ENCODE measurements at regions not wholly inside any gene's neighbourhood (a gene's known extent, or its start where the extent isn't known, plus 50 kb on each side); places are given as distances from the start of the nearest gene placed in this dataset.
"Not testable (repeated sequence)": the region's sequence is repeated elsewhere in the genome, so short reads cannot be mapped to it uniquely, and the experiment has no call there.

GRCh38 chr1:200486634-200487033 is 76.8 kb upstream of the ZNF281 start:
- BruUV-seq (replicated peaks), result no TSS peak
- Histone ChIP-seq H3K4me1 (ENCODE audit: control insufficient read depth in 1 of 2, insufficient read depth in 2 of 2, low read length in 2 of 2) (peaks cover 10 to 26% of the 10 kb centered on the region in 2 experiments; a peak in 3 of 4 replicates), H3K4me2 (ENCODE audit: low read length) (no peak overlapping the region), H2AFZ (ENCODE audit: low read depth, low read length, poor library complexity, severe bottlenecking) (no peak overlapping the region), H3K36me3 (ENCODE audit: control insufficient read depth in 1 of 2, insufficient read depth in 2 of 2, low read length in 2 of 2) (no peaks in the 10 kb centered on the region), H3K27ac (ENCODE audit: low read depth, low read length) (no peak overlapping the region), H3K9me3 (ENCODE audit: control insufficient read depth in 1 of 2, insufficient read depth in 1 of 2, low read depth in 1 of 2, low read length in 2 of 2) (no peaks in the 10 kb centered on the region), H3K4me3 (replicated peaks in 1 of 2; ENCODE audit: low read depth in 1 of 2, low read length in 2 of 2) (no peak overlapping the region), H4K20me1 (ENCODE audit: insufficient read depth) (no peaks in the 10 kb centered on the region), H3K9me2 (ENCODE audit: insufficient read depth) (no peaks in the 10 kb centered on the region), H3K79me2 (ENCODE audit: insufficient read depth, low read length) (no peaks in the 10 kb centered on the region), H3K27me3 (ENCODE audit: insufficient read depth, low read length) (no peaks in the 10 kb centered on the region), H3K9ac (ENCODE audit: low read length) (no peak overlapping the region)
- DNase-seq (ENCODE audit: low read depth, low spot score), result no peak
- ChIA-PET RAD21 (ENCODE audit: low non-redundant PET in 1 of 2, low total read pairs in 2 of 2, uncharacterized antibody in 2 of 2, unreplicated experiment in 2 of 2) (no interaction called here), POLR2A (no interaction called here), CTCF (no interaction called here)
- ATAC-seq, result no peak
- intact Hi-C loops (cut with micrococcal nuclease), result loop anchor here (5.0 to 10.0 kb wide), 2 partner anchors 304 to 352 kb away; no protein-coding TSS in a partner anchor
- TF ChIP-seq ATF3 (IDR thresholded peaks at IDR 0.05) (no peak), YY1 (IDR thresholded peaks at IDR 0.05; ENCODE audit: extremely low read depth, insufficient replicate concordance, low read depth, low read length) (no peak), REST (IDR thresholded peaks at IDR 0.05; ENCODE audit: low read depth) (no peak), SIN3A (IDR thresholded peaks at IDR 0.05; ENCODE audit: low read depth) (no peak)

- H3K4me3 ChIP-seq (replicated peaks in 1 of 2; ENCODE audit: low read depth in 1 of 2, low read length in 2 of 2); H3K9me2 ChIP-seq (ENCODE audit: insufficient read depth); CTCF ChIA-PET; POLR2A ChIA-PET; BruUV-seq (replicated peaks); H3K9me3 ChIP-seq (ENCODE audit: control insufficient read depth in 1 of 2, insufficient read depth in 1 of 2, low read depth in 1 of 2, low read length in 2 of 2); H3K79me2 ChIP-seq (ENCODE audit: insufficient read depth, low read length); DNase-seq (ENCODE audit: low read depth, low spot score); H3K27me3 ChIP-seq (ENCODE audit: insufficient read depth, low read length); H2AFZ ChIP-seq (ENCODE audit: low read depth, low read length, poor library complexity, severe bottlenecking); H3K27ac ChIP-seq (ENCODE audit: low read depth, low read length); H4K20me1 ChIP-seq (ENCODE audit: insufficient read depth); ATAC-seq; H3K36me3 ChIP-seq (ENCODE audit: control insufficient read depth in 1 of 2, insufficient read depth in 2 of 2, low read length in 2 of 2); H3K9ac ChIP-seq (ENCODE audit: low read length): not testable (repeated sequence)
- peak overlapping the region; percentile 53; the same call in 1 of the 2 replicates for H3K4me2 ChIP-seq (ENCODE audit: low read length)
- RAD21 ChIA-PET (ENCODE audit: low non-redundant PET in 1 of 2, low total read pairs in 2 of 2, uncharacterized antibody in 2 of 2, unreplicated experiment in 2 of 2), result interaction anchor here in 1 of 2 experiments (0.7 kb wide), 1 partner anchor 34 kb away, joined by 3 read pairs; no protein-coding TSS in a partner anchor
- intact Hi-C loops (cut with micrococcal nuclease), result loop anchor here (10.0 kb wide), 1 partner anchor 350 kb away; no protein-coding TSS in a partner anchor
- H3K4me1 ChIP-seq (ENCODE audit: control insufficient read depth in 1 of 2, insufficient read depth in 2 of 2, low read length in 2 of 2), result peaks cover 10 to 26% of the 10 kb centered on the region in 2 experiments; a peak in 3 of 4 replicates
These were observed 74.7 kb upstream of the ZNF281 start for GRCh38 chr1:200484438-200484946.

Data from HCT116 (cell line).